SK-N-SH (cell line): ENCODE measurements at regions not wholly inside any gene's neighbourhood (a gene's known extent, or its start where the extent isn't known, plus 50 kb on each side); places are given as distances from the start of the nearest gene placed in this dataset.

Experiments used
- EP300 ChIP-seq, 2 experiments: IDR thresholded peaks; 2 replicates each; pipeline versions ENCODE4 v1.4.0 to v1.6.1; 2012; ENCODE audit warnings: borderline replicate concordance in 1 of 2, low read depth in 1 of 2, low read length in 1 of 2
- MXI1 ChIP-seq: IDR thresholded peaks from 2 replicates; pipeline ENCODE4 v1.6.1; 2012; ENCODE audit warnings: mild to moderate bottlenecking, low read depth, low read length, improper control_type of control experiment
- POLR2AphosphoS5 ChIP-seq: IDR thresholded peaks from 2 replicates; pipeline ENCODE4 v1.6.1; 2012; ENCODE audit warnings: low read depth, low read length
- RAD21 ChIP-seq: IDR thresholded peaks from 2 replicates; pipeline ENCODE4 v1.6.1; 2012; ENCODE audit warnings: mild to moderate bottlenecking, low read length
- REST ChIP-seq: IDR thresholded peaks from 2 replicates; pipeline ENCODE4 v1.6.1; 2012; ENCODE audit warnings: mild to moderate bottlenecking, low read depth, low read length, moderate library complexity
- TAF1 ChIP-seq: IDR thresholded peaks from 2 replicates; pipeline ENCODE4 v1.6.1; 2012; ENCODE audit warnings: low read depth, mild to moderate bottlenecking, low read length, moderate library complexity, borderline replicate concordance
- YY1 ChIP-seq: IDR thresholded peaks from 2 replicates; pipeline ENCODE4 v1.4.0; 2012; ENCODE audit warnings: low read depth, mild to moderate bottlenecking
- TF ChIP-seq, protein P1 (sequence below): fragments of 200-600 bp; sonication (generic); IDR thresholded peaks from 2 replicates; pipeline ENCODE4 v1.6.1; 2017; ENCODE audit warnings: antibody characterized with exemption, mild to moderate bottlenecking, moderate library complexity

GRCh38 chr20:12394786-12395185, 477.1 kb downstream of the BTBD3 start:
- TF ChIP-seq MXI1 (no peak), REST (no peak), POLR2AphosphoS5 (no peak), TAF1 (no peak), RAD21 (no peak), YY1 (no peak), EP300 (IDR thresholded peaks at IDR 0.05; ENCODE audit: borderline replicate concordance in 1 of 2, low read depth in 1 of 2, low read length in 1 of 2) (no peak)
- TF ChIP-seq, protein P1, sequence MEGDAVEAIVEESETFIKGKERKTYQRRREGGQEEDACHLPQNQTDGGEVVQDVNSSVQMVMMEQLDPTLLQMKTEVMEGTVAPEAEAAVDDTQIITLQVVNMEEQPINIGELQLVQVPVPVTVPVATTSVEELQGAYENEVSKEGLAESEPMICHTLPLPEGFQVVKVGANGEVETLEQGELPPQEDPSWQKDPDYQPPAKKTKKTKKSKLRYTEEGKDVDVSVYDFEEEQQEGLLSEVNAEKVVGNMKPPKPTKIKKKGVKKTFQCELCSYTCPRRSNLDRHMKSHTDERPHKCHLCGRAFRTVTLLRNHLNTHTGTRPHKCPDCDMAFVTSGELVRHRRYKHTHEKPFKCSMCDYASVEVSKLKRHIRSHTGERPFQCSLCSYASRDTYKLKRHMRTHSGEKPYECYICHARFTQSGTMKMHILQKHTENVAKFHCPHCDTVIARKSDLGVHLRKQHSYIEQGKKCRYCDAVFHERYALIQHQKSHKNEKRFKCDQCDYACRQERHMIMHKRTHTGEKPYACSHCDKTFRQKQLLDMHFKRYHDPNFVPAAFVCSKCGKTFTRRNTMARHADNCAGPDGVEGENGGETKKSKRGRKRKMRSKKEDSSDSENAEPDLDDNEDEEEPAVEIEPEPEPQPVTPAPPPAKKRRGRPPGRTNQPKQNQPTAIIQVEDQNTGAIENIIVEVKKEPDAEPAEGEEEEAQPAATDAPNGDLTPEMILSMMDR = no peak
